ENCODE measurements at regions not wholly inside any gene's neighbourhood (a gene's known extent, or its start where the extent isn't known, plus 50 kb on each side); places are given as distances from the start of the nearest gene placed in this dataset.

DNA sequence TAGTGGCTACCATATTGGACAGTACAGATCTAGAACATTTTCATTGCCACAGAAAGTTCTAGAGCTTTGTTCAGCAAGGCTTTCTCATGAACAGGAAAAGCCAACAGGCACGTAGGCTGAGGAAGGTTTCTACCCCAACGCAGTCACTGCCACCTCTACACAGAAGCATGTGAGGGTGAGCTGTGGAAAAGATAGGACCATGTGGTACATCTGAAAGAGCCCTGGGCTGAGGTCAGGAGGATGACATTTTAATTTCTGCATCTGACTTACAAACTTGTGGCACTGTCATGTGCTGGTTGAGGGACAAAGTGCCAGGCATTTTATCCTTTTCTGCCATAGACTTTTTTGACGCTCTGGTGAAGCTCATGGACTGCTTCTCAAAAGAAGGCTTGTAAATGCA, 454.2 kb downstream of the BCOR start:
- no peaks in the 10 kb centered on the region for H4K20me1 ChIP-seq (ENCODE audit: insufficient read depth)
- no peak overlapping the region for H3K4me3 ChIP-seq (ENCODE audit: low read depth in 2 of 2, low read length in 1 of 2)
- DNase-seq, result no peak
- POLR2A ChIA-PET, result no interaction called here
- H3K4me2 ChIP-seq, result no peak overlapping the region
- H3K27ac ChIP-seq (ENCODE audit: low read depth in 2 of 2, low read length in 1 of 2), result no peak overlapping the region
- H3K9ac ChIP-seq, result no peak overlapping the region
- H3K4me1 ChIP-seq (ENCODE audit: control insufficient read depth in 1 of 2, insufficient read depth in 2 of 2, low read depth in 1 of 2, low read length in 1 of 2), result no peaks in the 10 kb centered on the region; a peak in 1 of 4 replicates
- WGBS (ENCODE audit: low lambda C conversion rate), result 48% methylated on average over 3 of the region's 3 CpGs
- H3K27me3 ChIP-seq (ENCODE audit: insufficient read depth), result peaks cover 22% of the 10 kb centered on the region; the same call in 1 of the 2 replicates
- no peaks in the 10 kb centered on the region for H3K79me2 ChIP-seq (ENCODE audit: insufficient read depth)
- no peaks in the 10 kb centered on the region for H3K9me3 ChIP-seq
- no peak overlapping the region for H2AFZ ChIP-seq (ENCODE audit: low read depth)
- TF ChIP-seq, protein P1, sequence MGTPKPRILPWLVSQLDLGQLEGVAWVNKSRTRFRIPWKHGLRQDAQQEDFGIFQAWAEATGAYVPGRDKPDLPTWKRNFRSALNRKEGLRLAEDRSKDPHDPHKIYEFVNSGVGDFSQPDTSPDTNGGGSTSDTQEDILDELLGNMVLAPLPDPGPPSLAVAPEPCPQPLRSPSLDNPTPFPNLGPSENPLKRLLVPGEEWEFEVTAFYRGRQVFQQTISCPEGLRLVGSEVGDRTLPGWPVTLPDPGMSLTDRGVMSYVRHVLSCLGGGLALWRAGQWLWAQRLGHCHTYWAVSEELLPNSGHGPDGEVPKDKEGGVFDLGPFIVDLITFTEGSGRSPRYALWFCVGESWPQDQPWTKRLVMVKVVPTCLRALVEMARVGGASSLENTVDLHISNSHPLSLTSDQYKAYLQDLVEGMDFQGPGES (IDR thresholded peaks at IDR 0.05; ENCODE audit: low read depth, low read length), result no peak
- H3K36me3 ChIP-seq (replicated peaks in 1 of 2; ENCODE audit: control insufficient read depth in 1 of 2, insufficient read depth in 2 of 2, low read length in 1 of 2), result no peaks in the 10 kb centered on the region
- no peaks in the 10 kb centered on the region for H3F3A ChIP-seq (replicated peaks; ENCODE audit: insufficient read depth)
- CTCF ChIA-PET, result no interaction called here
- H3K9me2 ChIP-seq, result no peaks in the 10 kb centered on the region

DNA sequence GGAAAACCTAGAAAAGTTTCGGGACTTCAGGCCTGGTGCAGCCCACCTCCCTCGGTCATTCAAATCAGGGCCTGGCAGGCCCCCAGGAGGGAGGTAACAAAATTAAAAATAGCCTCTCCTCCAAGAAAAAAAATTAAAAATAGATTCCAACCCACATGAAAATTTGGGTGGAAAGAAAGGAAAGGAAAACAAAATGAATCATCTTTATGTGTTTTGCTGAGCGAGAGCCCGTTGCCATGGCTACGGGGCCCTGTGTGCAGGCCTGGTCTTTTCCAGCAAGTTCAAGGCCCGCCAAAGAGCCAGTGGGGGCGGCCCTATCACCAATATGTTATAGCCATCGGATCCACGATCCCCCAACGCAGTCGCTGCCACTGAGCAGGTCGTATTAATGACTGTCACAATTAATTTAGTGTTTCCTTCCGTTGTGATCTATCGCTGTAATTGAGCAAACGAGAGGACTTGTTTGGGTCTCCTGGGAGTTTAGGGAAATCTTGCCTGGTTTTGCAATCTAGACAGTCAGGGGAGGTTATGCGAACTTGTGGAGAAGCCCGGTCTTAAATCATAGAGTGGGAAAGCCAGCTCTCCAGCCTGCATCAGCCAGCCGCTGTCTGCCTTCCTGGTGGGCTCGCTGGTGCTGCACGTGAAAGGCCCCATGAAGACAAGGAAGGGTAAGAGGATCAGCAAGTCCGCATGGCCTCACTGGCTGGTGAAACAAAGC, 452.4 kb downstream of the BCOR start:
- Histone ChIP-seq H2AFZ (ENCODE audit: low read depth) (no peak overlapping the region), H3K9ac (no peak overlapping the region), H3K9me2 (no peaks in the 10 kb centered on the region), H4K20me1 (ENCODE audit: insufficient read depth) (no peaks in the 10 kb centered on the region), H3K4me1 (ENCODE audit: control insufficient read depth in 1 of 2, insufficient read depth in 2 of 2, low read depth in 1 of 2, low read length in 1 of 2) (no peaks in the 10 kb centered on the region; a peak in 1 of 4 replicates), H3K36me3 (replicated peaks in 1 of 2; ENCODE audit: control insufficient read depth in 1 of 2, insufficient read depth in 2 of 2, low read length in 1 of 2) (no peaks in the 10 kb centered on the region), H3K27me3 (ENCODE audit: insufficient read depth) (peaks cover 22% of the 10 kb centered on the region; the same call in 1 of the 2 replicates), H3K4me3 (ENCODE audit: low read depth in 2 of 2, low read length in 1 of 2) (no peak overlapping the region), H3F3A (replicated peaks; ENCODE audit: insufficient read depth) (no peaks in the 10 kb centered on the region), H3K27ac (ENCODE audit: low read depth in 2 of 2, low read length in 1 of 2) (no peak overlapping the region), H3K79me2 (ENCODE audit: insufficient read depth) (no peaks in the 10 kb centered on the region), H3K4me2 (no peak overlapping the region), H3K9me3 (no peaks in the 10 kb centered on the region)
- TF ChIP-seq, protein P2, sequence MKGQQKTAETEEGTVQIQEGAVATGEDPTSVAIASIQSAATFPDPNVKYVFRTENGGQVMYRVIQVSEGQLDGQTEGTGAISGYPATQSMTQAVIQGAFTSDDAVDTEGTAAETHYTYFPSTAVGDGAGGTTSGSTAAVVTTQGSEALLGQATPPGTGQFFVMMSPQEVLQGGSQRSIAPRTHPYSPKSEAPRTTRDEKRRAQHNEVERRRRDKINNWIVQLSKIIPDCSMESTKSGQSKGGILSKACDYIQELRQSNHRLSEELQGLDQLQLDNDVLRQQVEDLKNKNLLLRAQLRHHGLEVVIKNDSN (IDR thresholded peaks at IDR 0.05; ENCODE audit: borderline replicate concordance, low read depth), result no peak
- TF ChIP-seq YY1 (IDR thresholded peaks at IDR 0.05; ENCODE audit: low read depth), result no peak
- no peak for TF ChIP-seq JUND (IDR thresholded peaks at IDR 0.05)
- no peak for TF ChIP-seq TEAD4 (IDR thresholded peaks at IDR 0.05; ENCODE audit: borderline replicate concordance, insufficient read depth)
- TF ChIP-seq RCOR1 (IDR thresholded peaks at IDR 0.05; ENCODE audit: low read length), result no peak
- no peak for TF ChIP-seq NFIC (IDR thresholded peaks at IDR 0.05; ENCODE audit: borderline replicate concordance)
- TF ChIP-seq NRF1 (IDR thresholded peaks at IDR 0.05; ENCODE audit: low read depth, low read length), result no peak
- TF ChIP-seq FOXJ3 (CRISPR knock-in tag; IDR thresholded peaks at IDR 0.05), result no peak
- no peak for TF ChIP-seq MEF2A (IDR thresholded peaks at IDR 0.05; ENCODE audit: borderline replicate concordance, low read depth)
- TF ChIP-seq EZH2phosphoT487 (IDR thresholded peaks at IDR 0.05; ENCODE audit: borderline replicate concordance, low read depth), result no peak
- TF ChIP-seq, protein P3, sequence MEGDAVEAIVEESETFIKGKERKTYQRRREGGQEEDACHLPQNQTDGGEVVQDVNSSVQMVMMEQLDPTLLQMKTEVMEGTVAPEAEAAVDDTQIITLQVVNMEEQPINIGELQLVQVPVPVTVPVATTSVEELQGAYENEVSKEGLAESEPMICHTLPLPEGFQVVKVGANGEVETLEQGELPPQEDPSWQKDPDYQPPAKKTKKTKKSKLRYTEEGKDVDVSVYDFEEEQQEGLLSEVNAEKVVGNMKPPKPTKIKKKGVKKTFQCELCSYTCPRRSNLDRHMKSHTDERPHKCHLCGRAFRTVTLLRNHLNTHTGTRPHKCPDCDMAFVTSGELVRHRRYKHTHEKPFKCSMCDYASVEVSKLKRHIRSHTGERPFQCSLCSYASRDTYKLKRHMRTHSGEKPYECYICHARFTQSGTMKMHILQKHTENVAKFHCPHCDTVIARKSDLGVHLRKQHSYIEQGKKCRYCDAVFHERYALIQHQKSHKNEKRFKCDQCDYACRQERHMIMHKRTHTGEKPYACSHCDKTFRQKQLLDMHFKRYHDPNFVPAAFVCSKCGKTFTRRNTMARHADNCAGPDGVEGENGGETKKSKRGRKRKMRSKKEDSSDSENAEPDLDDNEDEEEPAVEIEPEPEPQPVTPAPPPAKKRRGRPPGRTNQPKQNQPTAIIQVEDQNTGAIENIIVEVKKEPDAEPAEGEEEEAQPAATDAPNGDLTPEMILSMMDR (IDR thresholded peaks at IDR 0.05), result no peak
- no peak for TF ChIP-seq RXRA (IDR thresholded peaks at IDR 0.05; ENCODE audit: borderline replicate concordance, low read depth)
- DNase-seq, result no peak
- 43% methylated on average over 21 of the region's 21 CpGs for WGBS (ENCODE audit: low lambda C conversion rate)
- ChIA-PET CTCF (no interaction called here), POLR2A (no interaction called here)
